Activated B cell treated with CpG ODN at 0.5 μM for 24 hours (primary cell): ENCODE measurements at regions not wholly inside any gene's neighbourhood (a gene's known extent, or its start where the extent isn't known, plus 50 kb on each side); places are given as distances from the start of the nearest gene placed in this dataset.

Source experiments
- ATAC-seq: fragments of 200-7000 bp; cut with Tn5 transposase; one replicate; pipeline ENCODE4 v1.10.0; 2021; ENCODE audit warnings: low read depth, mild to moderate bottlenecking, moderate library complexity
- CTCF ChIA-PET: fragments of 350-600 bp; sonication (Branson Sonifier 250); formaldehyde crosslinking; loops from one replicate; lab custom pipeline; 2021; ENCODE audit warnings: antibody characterized with exemption; lab: Charles Lee
- POLR2A ChIA-PET: fragments of 350-600 bp; sonication (Branson Sonifier 250); formaldehyde crosslinking; loops from one replicate; lab custom pipeline; 2021; ENCODE audit warnings: antibody characterized with exemption; lab: Charles Lee
- DNase-seq: peaks from one replicate; pipeline ENCODE4 v3.0.0; 2022
- H3K27ac Mint-ChIP-seq: one replicate; pipeline ENCODE4 v1.8.0; 2020; ENCODE audit warnings: mixed read lengths
- H3K27me3 Mint-ChIP-seq: one replicate; pipeline ENCODE4 v1.8.0; 2021; ENCODE audit warnings: mixed read lengths
- H3K36me3 Mint-ChIP-seq: one replicate; pipeline ENCODE4 v1.8.0; 2021; ENCODE audit warnings: low read depth, mixed read lengths
- H3K4me1 Mint-ChIP-seq: one replicate; pipeline ENCODE4 v1.8.0; 2021; ENCODE audit warnings: mixed read lengths
- H3K4me3 Mint-ChIP-seq: one replicate; pipeline ENCODE4 v1.8.0; 2020; ENCODE audit warnings: mild to moderate bottlenecking, mixed read lengths
- H3K9me3 Mint-ChIP-seq: one replicate; pipeline ENCODE4 v1.8.0; 2020; ENCODE audit warnings: mixed read lengths
- intact Hi-C: fragments of 100-400 bp; cut with micrococcal nuclease; formaldehyde crosslinking; loops from one replicate; pipeline ENCODE4 v1.15.1; 2024
- TF ChIP-seq, protein P1 (sequence below): fragments of 200-600 bp; IDR thresholded peaks from one replicate; pipeline ENCODE4 v1.8.0; 2022; ENCODE audit warnings: antibody characterized with exemption, mild to moderate bottlenecking

DNA sequence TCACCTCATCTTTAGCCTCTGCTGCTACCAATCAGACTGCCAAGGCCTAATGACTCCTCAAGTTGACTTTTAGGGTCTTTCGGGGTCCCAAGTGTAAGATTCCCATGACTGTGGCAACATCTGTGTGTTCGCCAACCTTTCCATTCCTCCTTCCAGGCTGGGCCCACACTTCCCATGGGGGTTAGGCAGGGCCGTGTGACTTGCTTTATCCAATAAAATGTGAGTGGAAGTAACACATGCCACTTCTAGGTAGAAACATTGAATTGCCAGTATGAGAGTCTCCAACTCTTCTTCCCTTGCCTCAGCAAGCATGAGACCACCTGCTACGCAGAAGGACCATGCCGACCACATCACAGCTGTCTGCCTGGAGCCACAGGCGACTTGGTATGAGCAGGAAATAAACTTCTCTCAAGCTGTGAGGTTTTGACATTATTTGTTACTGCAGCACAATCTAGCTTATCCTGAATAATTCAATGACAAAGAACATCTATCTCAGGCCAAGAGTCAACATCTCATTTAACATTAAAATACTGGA is 190.4 kb upstream of the IER5L start:
- Mint-ChIP-seq H3K27me3 (peaks cover 6% of the 10 kb centered on the region), H3K4me3 (no peak overlapping the region), H3K4me1 (no peaks in the 10 kb centered on the region), H3K36me3 (no peaks in the 10 kb centered on the region), H3K9me3 (peaks cover 6% of the 10 kb centered on the region), H3K27ac (no peak overlapping the region)
- intact Hi-C loops: no loop called here
- no peak for DNase-seq
- ChIA-PET POLR2A (no interaction called here), CTCF (no interaction called here)
- no peak for ATAC-seq
- TF ChIP-seq, protein P1, sequence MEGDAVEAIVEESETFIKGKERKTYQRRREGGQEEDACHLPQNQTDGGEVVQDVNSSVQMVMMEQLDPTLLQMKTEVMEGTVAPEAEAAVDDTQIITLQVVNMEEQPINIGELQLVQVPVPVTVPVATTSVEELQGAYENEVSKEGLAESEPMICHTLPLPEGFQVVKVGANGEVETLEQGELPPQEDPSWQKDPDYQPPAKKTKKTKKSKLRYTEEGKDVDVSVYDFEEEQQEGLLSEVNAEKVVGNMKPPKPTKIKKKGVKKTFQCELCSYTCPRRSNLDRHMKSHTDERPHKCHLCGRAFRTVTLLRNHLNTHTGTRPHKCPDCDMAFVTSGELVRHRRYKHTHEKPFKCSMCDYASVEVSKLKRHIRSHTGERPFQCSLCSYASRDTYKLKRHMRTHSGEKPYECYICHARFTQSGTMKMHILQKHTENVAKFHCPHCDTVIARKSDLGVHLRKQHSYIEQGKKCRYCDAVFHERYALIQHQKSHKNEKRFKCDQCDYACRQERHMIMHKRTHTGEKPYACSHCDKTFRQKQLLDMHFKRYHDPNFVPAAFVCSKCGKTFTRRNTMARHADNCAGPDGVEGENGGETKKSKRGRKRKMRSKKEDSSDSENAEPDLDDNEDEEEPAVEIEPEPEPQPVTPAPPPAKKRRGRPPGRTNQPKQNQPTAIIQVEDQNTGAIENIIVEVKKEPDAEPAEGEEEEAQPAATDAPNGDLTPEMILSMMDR: no peak

DNA sequence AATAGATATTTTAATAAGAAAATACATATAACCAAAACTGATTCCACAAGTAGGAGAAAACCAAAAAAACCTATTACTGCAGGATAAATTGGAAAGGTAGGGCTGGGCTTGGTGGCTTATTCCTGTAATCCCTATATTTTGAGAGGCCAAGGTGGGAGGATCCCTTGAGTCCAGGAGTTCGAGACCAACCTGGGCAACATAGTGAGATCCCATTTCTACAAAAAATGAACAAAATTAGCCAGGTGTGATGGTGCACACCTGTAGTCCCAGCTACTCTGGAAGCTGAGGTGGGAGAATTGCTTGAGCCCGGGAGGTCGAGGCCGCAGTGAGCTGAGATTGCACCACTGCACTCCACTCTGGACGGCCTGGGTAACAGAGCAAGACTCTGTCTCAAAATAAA is 189.2 kb upstream of the IER5L start:
- Mint-ChIP-seq H3K27ac (no peak overlapping the region), H3K27me3 (peaks cover 8% of the 10 kb centered on the region), H3K9me3 (peaks cover 6% of the 10 kb centered on the region), H3K4me3 (no peak overlapping the region), H3K4me1 (peaks cover 3% of the 10 kb centered on the region), H3K36me3 (no peaks in the 10 kb centered on the region)
- TF ChIP-seq, protein P1: no peak
- ChIA-PET POLR2A (no interaction called here), CTCF (no interaction called here)
- ATAC-seq (no peak), DNase-seq (no peak)
- intact Hi-C loops: no loop called here

DNA sequence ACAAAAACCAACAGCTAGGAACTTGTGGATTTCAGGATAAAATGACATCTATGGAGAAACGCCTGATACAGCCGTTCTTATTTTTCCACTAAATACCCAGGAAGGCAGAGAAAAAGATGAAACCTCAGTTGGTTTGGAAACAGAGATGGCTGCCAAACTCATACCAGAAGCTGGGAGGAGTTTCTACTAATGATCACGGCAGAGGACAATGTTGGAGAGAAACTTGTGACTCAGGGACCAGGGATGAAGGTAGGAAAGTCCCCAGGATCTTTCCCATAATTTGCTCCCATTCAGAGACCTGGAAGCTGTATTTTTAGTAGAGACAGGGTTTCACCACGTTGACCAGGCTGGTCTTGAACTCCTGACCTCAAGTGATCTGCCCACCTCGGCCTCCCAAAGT is 187.1 kb upstream of the IER5L start:
- Mint-ChIP-seq H3K4me1 (peaks cover 5% of the 10 kb centered on the region), H3K9me3 (peaks cover 4% of the 10 kb centered on the region), H3K4me3 (no peak overlapping the region), H3K27me3 (peaks cover 10% of the 10 kb centered on the region), H3K36me3 (no peaks in the 10 kb centered on the region), H3K27ac (no peak overlapping the region)
- POLR2A ChIA-PET: no interaction called here
- TF ChIP-seq, protein P1: no peak
- DNase-seq (no peak), ATAC-seq (no peak)
- intact Hi-C loops: no loop called here
- CTCF ChIA-PET: no interaction called here

DNA sequence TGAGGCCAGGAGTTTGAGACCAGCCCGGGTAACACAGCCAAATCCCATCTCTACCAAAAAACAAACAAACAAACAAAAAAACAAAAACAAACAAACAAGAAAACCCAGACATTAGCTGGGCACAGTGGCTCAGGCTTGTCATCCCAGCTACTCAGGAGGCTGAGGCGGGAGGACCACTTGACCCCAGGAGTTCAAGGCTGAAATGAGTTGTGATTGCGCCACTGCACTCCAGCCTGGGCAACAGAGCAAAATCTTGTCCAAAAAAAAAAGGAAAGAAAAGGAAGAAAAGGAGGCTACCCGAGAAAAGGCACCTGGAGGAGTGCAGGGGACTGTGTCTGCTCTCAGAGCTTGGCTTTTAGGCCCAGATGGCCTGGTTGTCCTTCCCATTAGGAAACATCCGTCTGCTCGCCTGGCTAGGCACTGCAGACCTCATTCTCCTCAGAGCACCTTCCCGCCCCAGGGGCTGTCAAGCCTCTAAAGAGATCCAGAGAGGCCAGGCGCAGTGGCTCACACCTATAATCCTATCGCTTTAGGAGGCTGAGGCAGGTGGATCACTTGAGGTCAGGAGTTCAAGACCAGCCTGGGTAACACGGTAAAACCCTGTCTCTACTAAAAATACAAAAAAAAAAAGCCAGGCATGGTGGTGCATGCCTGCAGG is 185.3 kb upstream of the IER5L start:
- H3K4me3 Mint-ChIP-seq: no peak overlapping the region
- DNase-seq (no peak), ATAC-seq (no peak)
- no peaks in the 10 kb centered on the region for H3K36me3 Mint-ChIP-seq
- peaks cover 14% of the 10 kb centered on the region for H3K27me3 Mint-ChIP-seq
- ChIA-PET CTCF (no interaction called here), POLR2A (no interaction called here)
- no peak overlapping the region for H3K27ac Mint-ChIP-seq
- peaks cover 5% of the 10 kb centered on the region for H3K4me1 Mint-ChIP-seq
- intact Hi-C loops: no loop called here
- H3K9me3 Mint-ChIP-seq: no peaks in the 10 kb centered on the region
- TF ChIP-seq, protein P1: no peak

DNA sequence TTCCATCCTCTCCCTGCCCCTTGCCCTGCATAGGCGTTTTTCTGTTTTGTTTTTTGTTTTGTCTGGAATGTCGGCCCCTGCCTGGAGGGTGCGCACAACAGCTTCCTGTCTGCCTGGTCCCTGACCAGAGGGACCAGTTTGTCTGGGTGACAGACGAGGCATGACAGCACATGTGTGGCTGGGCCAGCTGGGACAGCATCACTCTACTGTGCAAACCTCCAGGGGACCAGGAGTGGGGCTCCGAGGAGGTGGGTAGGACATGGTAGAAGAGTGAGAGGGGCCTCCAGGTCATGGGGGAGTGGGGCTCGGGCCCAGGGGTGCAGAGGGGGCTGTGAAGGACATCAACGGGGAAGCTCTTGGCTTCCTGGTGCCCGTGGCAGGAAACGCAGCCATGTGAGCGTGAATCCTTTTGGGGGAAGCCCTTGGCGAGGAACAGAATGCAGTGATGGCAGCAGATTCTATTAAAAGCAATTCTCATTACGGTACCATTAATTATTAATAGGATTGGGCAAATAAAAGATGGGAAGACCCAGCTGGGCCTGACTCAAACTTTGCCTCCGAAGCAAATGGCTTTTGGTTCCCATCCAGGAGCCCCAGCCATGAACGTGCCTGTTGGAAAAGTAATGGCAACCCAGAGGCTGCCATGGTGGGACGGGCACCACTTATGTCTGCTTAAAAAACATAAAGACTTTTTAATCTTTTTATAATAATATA is 184.4 kb upstream of the IER5L start:
- ChIA-PET POLR2A (no interaction called here), CTCF (no interaction called here)
- peaks cover 5% of the 10 kb centered on the region for H3K4me1 Mint-ChIP-seq
- no peak overlapping the region for H3K27ac Mint-ChIP-seq
- no peak for ATAC-seq
- H3K27me3 Mint-ChIP-seq: peaks cover 14% of the 10 kb centered on the region
- H3K4me3 Mint-ChIP-seq: no peak overlapping the region
- intact Hi-C loops: no loop called here
- H3K36me3 Mint-ChIP-seq: no peaks in the 10 kb centered on the region
- no peak for DNase-seq
- no peaks in the 10 kb centered on the region for H3K9me3 Mint-ChIP-seq
- TF ChIP-seq, protein P1: no peak
